Right cardiac atrium (tissue), 5 donors: ENCODE measurements at regions not wholly inside any gene's neighbourhood (a gene's known extent, or its start where the extent isn't known, plus 50 kb on each side); places are given as distances from the start of the nearest gene placed in this dataset.
"Not testable (repeated sequence)": the region's sequence is repeated elsewhere in the genome, so short reads cannot be mapped to it uniquely, and the experiment has no call there.

Experiments used
- ATAC-seq, 2 donors: fragments of 200-7000 bp; cut with Tn5 transposase; one replicate each; pipeline versions ENCODE4 v1.8.0 to v1.9.1; 2020; ENCODE audit warnings: moderate library complexity in 2 of 2, mild to moderate bottlenecking in 1 of 2
- DNase-seq, 3 donors: peaks; one replicate each; pipeline ENCODE4 v3.0.0-alpha.2; 2020
- H3K27ac ChIP-seq: one replicate; pipeline ENCODE4 v1.5.1; 2013; ENCODE audit warnings: mild to moderate bottlenecking, low read length, control low read depth, moderate library complexity
- H3K27me3 ChIP-seq: one replicate; pipeline ENCODE4 v1.6.1; 2013; ENCODE audit not compliant: control insufficient read depth, insufficient read depth
- H3K4me1 ChIP-seq: one replicate; pipeline ENCODE4 v1.6.1; 2013; ENCODE audit warnings: low read length; ENCODE audit not compliant: control insufficient read depth, insufficient read depth
- H3K4me3 ChIP-seq: one replicate; pipeline ENCODE4 v1.5.1; 2013; ENCODE audit warnings: low read length, control low read depth
- H3K9me3 ChIP-seq: one replicate; pipeline ENCODE4 v1.6.1; 2013; ENCODE audit warnings: low read length; ENCODE audit not compliant: control insufficient read depth
- WGBS: extraction: QIAGEN DNeasy Blood & Tissue Kit; methylation state at CpG from one replicate; pipeline ENCODE4 v1.1.7; 2013; 5-methylcytosine and 5-hydroxymethylcytosine counted together
- intact Hi-C, 4 donors: fragments of 100-400 bp; cut with DNase I; formaldehyde crosslinking; loops; one replicate each; pipeline versions ENCODE4 v1.11.0 to v1.14.0; 2022 to 2023
- donor health status: healthy with polysubstance abuse.
- donor health status: DM: no; HTN: yes; CAD: no.
- donor health status: DM: no; HTN: no; CAD: no.
- donor health status: DM: no; HTN: yes; CAD: no; lungs with severe emphysema.
- donor health status: DM: yes; HTN: yes; CAD: no.

GRCh38 chr5:96189028-96189826 lies 227.6 kb upstream of the ELL2 start:
- intact Hi-C loops: no loop called here
- ATAC-seq (no peak), DNase-seq (no peak)
- Histone ChIP-seq H3K27me3 (no peaks in the 10 kb centered on the region), H3K4me3 (no peak overlapping the region), H3K27ac (no peak overlapping the region), H3K4me1 (no peaks in the 10 kb centered on the region), H3K9me3 (no peaks in the 10 kb centered on the region)
- 90% methylated on average over 2 of the region's 2 CpGs for WGBS

GRCh38 chr5:96187309-96188027 lies 225.8 kb upstream of the ELL2 start:
- ATAC-seq (no peak), DNase-seq (no peak)
- no peaks in the 10 kb centered on the region for H3K9me3 ChIP-seq
- no peaks in the 10 kb centered on the region for H3K27me3 ChIP-seq
- no peak overlapping the region for H3K4me3 ChIP-seq
- WGBS: 88% methylated on average over 5 of the region's 5 CpGs
- intact Hi-C loops: no loop called here
- no peaks in the 10 kb centered on the region for H3K4me1 ChIP-seq
- no peak overlapping the region for H3K27ac ChIP-seq

- H3K27me3 ChIP-seq, DNase-seq, H3K4me3 ChIP-seq, H3K27ac ChIP-seq, H3K4me1 ChIP-seq, ATAC-seq, H3K9me3 ChIP-seq, intact Hi-C loops: not testable (repeated sequence)
Observed at GRCh38 chr5:96184510-96184909, 222.9 kb upstream of the ELL2 start.

GRCh38 chr5:96180684-96181435 lies 219.2 kb upstream of the ELL2 start:
- DNase-seq (no peak), ATAC-seq (no peak)
- H3K9me3 ChIP-seq: no peaks in the 10 kb centered on the region
- intact Hi-C loops: no loop called here
- 43% methylated on average over 2 of the region's 2 CpGs for WGBS
- H3K27me3 ChIP-seq: no peaks in the 10 kb centered on the region
- H3K4me1 ChIP-seq: no peaks in the 10 kb centered on the region
- H3K4me3 ChIP-seq: no peak overlapping the region
- H3K27ac ChIP-seq: no peak overlapping the region

- WGBS: 53% methylated on average over 5 of the region's 5 CpGs
Observed at GRCh38 chr5:96177303-96177869, 215.7 kb upstream of the ELL2 start.

GRCh38 chr5:96176022-96176421 lies 214.4 kb upstream of the ELL2 start:
- no peak overlapping the region for H3K27ac ChIP-seq
- no peaks in the 10 kb centered on the region for H3K27me3 ChIP-seq
- no peak for ATAC-seq
- H3K4me3 ChIP-seq: no peak overlapping the region
- WGBS: 48% methylated on average over 2 of the region's 2 CpGs
- H3K4me1 ChIP-seq: no peaks in the 10 kb centered on the region
- no peak for DNase-seq
- no peaks in the 10 kb centered on the region for H3K9me3 ChIP-seq
- intact Hi-C loops: no loop called here

More at GRCh38 chr5:96177303-96177869, 215.7 kb upstream of the ELL2 start:
- Histone ChIP-seq H3K4me1 (no peaks in the 10 kb centered on the region), H3K27ac (no peak overlapping the region), H3K9me3 (no peaks in the 10 kb centered on the region), H3K27me3 (no peaks in the 10 kb centered on the region), H3K4me3 (no peak overlapping the region)
- no peak for DNase-seq
- intact Hi-C loops: no loop called here
- no peak for ATAC-seq

GRCh38 chr5:96175090-96175489 lies 213.4 kb upstream of the ELL2 start:
- H3K9me3 ChIP-seq: no peaks in the 10 kb centered on the region
- WGBS: 87% methylated on average over 2 of the region's 2 CpGs
- no peak for ATAC-seq
- intact Hi-C loops: no loop called here
- H3K4me3 ChIP-seq: no peak overlapping the region
- no peaks in the 10 kb centered on the region for H3K4me1 ChIP-seq
- H3K27ac ChIP-seq: no peak overlapping the region
- no peak for DNase-seq
- no peaks in the 10 kb centered on the region for H3K27me3 ChIP-seq

- Histone ChIP-seq H3K27me3 (no peaks in the 10 kb centered on the region), H3K27ac (no peak overlapping the region), H3K4me1 (no peaks in the 10 kb centered on the region), H3K4me3 (no peak overlapping the region), H3K9me3 (no peaks in the 10 kb centered on the region)
- DNase-seq (no peak), ATAC-seq (no peak)
- WGBS: 94% methylated on average over 1 of the region's 1 CpG
- intact Hi-C loops: no loop called here
Observed at GRCh38 chr5:96173366-96173765, 211.7 kb upstream of the ELL2 start.

GRCh38 chr5:96172436-96172835 lies 210.8 kb upstream of the ELL2 start:
- H3K27ac ChIP-seq: no peak overlapping the region
- H3K9me3 ChIP-seq: no peaks in the 10 kb centered on the region
- no peaks in the 10 kb centered on the region for H3K4me1 ChIP-seq
- intact Hi-C loops: no loop called here
- no peak for ATAC-seq
- H3K4me3 ChIP-seq: no peak overlapping the region
- no peak for DNase-seq
- no peaks in the 10 kb centered on the region for H3K27me3 ChIP-seq
- WGBS: 75% methylated on average over 2 of the region's 2 CpGs

GRCh38 chr5:96171973-96172372 lies 210.3 kb upstream of the ELL2 start:
- H3K4me3 ChIP-seq, H3K27ac ChIP-seq, H3K4me1 ChIP-seq, H3K9me3 ChIP-seq, intact Hi-C loops, H3K27me3 ChIP-seq, ATAC-seq: not testable (repeated sequence)
- 87% methylated on average over 4 of the region's 4 CpGs for WGBS
- DNase-seq: peak in 1 of 3 donors; percentile 9
